DMS114 treated with DMSO at 0.1 percent for 48 hours (cell line): ENCODE measurements at regions not wholly inside any gene's neighbourhood (a gene's known extent, or its start where the extent isn't known, plus 50 kb on each side); places are given as distances from the start of the nearest gene placed in this dataset.
"Not testable (repeated sequence)": the region's sequence is repeated elsewhere in the genome, so short reads cannot be mapped to it uniquely, and the experiment has no call there.

ENCODE experiments used
- DNase-seq: peaks from one replicate; lab custom pipeline; 2025; ENCODE audit not compliant: unreplicated experiment; lab: John Stamatoyannopoulos, UW

- no peak for DNase-seq
These were observed 345.3 kb upstream of the POU1F1 start for GRCh38 chr3:87621667-87622066.

GRCh38 chr3:87615506-87615905, 339.1 kb upstream of the POU1F1 start:
- DNase-seq: no peak

- no peak for DNase-seq
These were observed 338.6 kb upstream of the POU1F1 start for GRCh38 chr3:87614998-87615397.

DNA sequence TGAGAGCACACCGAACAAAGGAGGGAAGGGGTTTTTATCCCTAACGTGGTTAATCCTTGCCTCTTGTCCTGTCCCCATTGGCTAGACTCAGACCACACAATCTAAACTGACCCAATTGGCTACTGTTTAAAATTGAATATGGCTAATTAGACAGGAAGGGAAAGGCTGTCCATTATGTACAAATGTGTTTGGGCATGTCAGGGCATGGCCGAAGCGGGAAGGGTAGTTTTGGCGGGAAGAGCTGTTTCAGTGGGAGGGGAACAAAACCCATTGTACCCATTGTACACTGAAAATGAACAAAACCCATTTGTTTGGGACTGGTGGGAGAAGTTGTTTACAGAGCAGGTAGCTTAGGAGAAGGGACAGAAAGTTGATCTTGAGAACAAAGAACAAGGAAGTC, 330.9 kb upstream of the POU1F1 start:
- no peak for DNase-seq

DNA sequence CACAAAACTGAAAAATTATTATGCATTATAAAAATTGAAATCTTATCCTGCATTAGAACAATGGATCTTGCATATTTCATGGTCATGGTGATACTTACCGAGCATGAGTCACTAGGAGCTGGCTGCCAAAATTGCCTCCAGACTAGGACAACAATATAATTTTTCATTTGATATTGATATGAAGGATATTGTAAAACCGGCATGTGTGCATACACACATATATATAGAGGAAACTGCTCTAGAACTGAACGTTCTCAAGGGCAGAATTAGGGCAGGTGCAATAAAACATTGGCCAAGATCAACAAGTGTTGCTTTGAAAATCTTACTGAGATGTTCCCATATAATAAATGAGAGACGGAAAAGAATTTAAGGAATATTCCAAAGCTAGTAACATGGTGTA, 319.4 kb upstream of the POU1F1 start:
- no peak for DNase-seq

DNA sequence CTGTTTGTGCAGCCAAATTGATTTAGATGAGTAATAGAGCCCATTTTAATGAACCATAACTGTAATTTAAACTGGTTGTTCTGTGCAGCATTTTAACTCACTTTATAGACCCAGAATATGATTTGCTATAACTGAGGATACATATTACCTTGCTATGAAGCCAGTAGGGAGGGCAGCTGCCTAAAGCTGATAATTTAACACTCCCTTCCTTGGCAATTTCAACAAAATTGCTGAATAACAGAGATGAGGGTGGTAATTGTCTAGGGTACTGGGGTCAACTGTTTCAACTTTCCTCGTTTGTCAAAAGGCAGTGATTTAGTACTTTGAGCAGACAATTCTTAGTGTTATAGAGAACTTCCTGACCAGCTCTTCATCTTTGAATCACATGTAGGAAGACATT, 304.9 kb upstream of the POU1F1 start:
- DNase-seq: no peak

DNA sequence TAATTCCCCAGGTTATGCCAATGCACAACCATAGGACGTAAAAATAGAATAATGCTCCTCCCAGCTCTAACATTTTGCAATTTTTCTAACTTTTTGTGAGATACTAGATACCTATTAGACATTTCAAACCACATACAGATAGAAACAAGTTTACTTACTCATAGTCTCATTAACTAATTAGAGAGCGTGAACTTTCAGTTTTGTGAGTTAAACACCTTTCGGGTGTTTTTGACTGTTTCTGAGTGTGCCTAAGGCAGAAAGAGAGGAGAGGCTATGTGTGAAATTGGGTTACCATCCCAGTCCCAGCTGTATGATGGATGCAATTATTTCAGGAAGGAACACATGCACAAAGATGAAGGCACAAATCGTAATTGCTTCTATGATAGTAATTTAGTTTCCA, 300.4 kb upstream of the POU1F1 start:
- no peak for DNase-seq

GRCh38 chr3:87575550-87575949, 299.2 kb upstream of the POU1F1 start:
- DNase-seq: no peak

DNA sequence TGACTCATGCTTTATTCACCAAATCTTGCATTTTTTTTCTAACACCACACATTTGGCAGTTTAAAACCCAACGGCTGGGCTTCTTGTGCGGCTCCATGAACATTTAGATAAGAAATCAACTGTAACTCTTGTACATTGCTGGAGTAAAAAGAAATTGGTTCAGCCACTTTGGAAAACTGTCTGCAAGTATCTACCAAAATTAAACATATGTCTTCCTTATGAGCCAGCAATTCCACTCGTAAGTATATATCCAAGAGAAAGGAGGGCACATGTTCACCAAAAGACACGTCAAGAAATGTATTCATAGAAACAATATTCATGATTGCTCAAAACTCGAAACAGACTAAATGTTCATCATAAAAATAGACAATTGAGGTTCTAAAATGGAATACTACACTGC, 291.9 kb upstream of the POU1F1 start:
- no peak for DNase-seq

DNA sequence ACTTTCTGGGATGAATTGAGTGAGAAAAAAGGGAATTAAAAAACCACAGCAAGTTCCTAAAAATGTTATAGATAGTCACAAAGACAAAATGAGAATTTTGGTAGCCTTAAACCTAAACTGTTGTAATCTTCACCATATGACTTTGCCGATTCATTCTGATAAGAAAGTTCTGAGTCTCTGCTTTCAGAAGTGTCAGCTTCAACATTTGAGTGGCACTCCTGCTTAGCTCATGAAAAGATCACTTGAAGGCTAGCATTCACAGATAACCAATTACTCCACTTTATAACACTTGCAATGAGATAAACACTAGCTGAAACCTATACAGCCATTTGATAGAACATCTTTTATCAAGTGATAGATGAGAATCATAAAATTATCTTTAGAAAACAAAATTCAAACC, 288.1 kb upstream of the POU1F1 start:
- no peak for DNase-seq

DNA sequence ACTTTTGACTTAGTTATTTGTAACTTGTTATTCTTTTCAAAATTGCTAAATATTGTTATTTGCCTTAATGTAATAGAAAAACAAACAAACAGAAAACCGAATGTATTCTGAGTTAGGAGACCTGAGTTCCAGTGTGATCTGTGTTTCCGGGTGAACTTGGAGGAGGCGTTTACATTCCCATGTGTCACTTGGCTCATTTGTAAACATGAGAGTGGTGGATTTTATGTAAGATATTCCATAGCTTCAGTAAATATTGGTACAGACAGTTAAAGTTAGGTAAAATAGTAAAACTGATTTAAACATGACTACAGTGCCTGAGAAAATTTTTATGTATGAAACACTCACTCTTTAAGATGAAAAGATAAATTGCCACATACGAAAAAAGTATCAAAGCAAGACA, 287.3 kb upstream of the POU1F1 start:
- DNase-seq: no peak

DNA sequence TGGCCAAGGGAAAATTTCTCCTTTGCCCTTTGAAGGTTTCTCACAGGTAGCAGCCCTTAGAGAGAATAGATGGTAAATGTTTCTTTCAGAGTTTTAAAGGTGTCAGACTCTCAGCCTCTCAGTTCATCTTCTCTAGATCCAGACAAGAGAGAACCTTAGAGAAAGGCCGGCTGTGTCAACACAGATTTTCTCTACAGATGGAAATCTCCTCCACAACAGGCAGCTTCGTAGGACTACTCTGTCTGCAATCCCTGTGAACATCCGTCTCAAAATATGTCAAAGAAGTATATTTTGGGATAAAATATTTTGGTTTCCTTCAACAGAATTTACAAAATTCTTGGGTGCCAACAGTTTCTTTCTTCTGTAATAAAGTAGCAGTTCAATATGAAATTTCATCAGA, 282.1 kb upstream of the POU1F1 start:
- no peak for DNase-seq

DNA sequence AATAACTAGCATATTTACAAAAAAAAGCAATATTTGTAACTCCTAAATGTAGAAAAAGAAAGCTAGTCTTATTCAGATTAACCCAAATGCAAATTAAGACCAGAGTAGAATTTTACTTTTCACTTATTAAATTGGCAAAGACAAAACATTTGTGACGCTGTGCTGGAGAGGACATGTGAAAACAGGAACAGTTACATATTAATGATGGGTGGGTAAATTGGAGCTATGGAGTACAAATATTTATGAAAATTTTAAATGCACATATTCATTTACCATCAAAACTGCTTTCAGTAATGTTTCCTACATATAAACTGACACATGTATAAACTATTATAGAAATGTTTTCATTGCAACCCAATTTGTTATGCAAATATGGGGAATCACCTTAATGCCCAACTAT, 278.9 kb upstream of the POU1F1 start:
- no peak for DNase-seq

DNA sequence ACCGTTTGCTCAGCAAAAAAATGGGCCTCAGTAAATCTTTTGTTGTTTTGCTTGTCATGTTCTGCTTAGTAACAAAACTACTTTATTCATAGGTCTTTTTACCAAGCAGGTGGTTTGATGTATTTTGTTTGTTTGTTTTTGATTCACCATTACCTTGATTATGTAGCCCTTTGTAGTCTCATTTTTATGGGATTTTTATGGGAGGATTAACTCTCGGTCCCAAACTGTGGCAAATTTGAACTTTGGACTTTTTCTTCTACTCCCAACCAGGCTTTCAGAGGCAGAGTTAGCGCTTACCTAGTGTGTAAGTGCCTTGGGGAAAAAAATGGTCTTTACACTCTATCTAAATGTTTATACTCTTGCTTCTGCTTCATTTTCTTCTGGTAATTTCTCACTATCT, 276.7 kb upstream of the POU1F1 start:
- DNase-seq: no peak

DNA sequence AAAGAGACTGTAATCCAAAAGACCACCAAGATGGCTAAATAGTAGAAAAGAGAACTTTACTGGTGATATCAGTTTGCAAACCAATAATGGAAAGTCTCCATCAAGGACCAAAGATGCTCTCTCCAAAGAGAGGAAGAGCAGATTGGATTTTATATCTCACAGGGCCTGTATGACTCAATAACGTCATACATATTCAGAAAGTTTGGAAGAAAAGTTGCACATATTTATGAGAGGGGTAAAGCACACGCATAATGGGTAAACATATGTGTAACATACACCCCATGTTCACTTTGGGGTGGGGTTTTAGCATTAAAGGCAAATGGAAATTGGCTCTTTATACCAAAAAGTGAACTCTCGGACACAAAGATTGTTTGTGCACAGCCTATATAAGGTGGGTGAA, 274.5 kb upstream of the POU1F1 start:
- no peak for DNase-seq

- DNase-seq: no peak
These were observed 272.8 kb upstream of the POU1F1 start for GRCh38 chr3:87549208-87549607.

DNA sequence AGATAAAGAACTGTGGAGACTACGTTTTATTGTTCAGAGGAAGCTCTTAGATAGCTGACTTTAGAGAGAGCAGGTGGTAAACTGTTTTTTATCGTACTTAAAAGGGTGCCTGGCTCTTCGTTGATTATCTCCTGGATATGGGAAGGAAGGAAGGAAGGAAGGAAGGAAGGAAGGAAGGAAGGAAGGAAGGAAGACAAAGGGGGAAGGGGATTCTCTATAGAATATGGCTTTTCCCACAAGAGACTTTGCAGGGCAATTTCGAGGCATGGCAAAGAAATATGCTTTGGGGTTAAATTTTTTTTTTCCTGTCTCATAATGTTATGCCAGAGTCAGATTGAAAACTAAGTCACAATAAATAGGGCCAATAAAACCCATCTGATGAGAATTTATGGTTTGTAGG, 271.9 kb upstream of the POU1F1 start:
- no peak for DNase-seq

- no peak for DNase-seq
These were observed 269.8 kb upstream of the POU1F1 start for GRCh38 chr3:87546216-87546615.

- DNase-seq: not testable (repeated sequence)
These were observed 267.0 kb upstream of the POU1F1 start for GRCh38 chr3:87543408-87543807.

- DNase-seq: no peak
These were observed 265.3 kb upstream of the POU1F1 start for GRCh38 chr3:87541723-87542122.

GRCh38 chr3:87538722-87539121, 262.3 kb upstream of the POU1F1 start:
- DNase-seq: peak; percentile 21

GRCh38 chr3:87509401-87509800, 233.0 kb upstream of the POU1F1 start:
- DNase-seq: no peak

- no peak for DNase-seq
These were observed 232.5 kb upstream of the POU1F1 start for GRCh38 chr3:87508921-87509320.

- DNase-seq: no peak
These were observed 231.4 kb upstream of the POU1F1 start for GRCh38 chr3:87507753-87508152.
